Mucosa of descending colon (tissue), 3 donors: ENCODE measurements at regions not wholly inside any gene's neighbourhood (a gene's known extent, or its start where the extent isn't known, plus 50 kb on each side); places are given as distances from the start of the nearest gene placed in this dataset.

Experiments used
- ATAC-seq: fragments of 200-7000 bp; cut with Tn5 transposase; one replicate; pipeline ENCODE4 v1.9.1; 2020; ENCODE audit warnings: mild to moderate bottlenecking, moderate library complexity
- DNase-seq, 3 donors: peaks; one replicate each; pipeline ENCODE4 v3.0.0-alpha.2; 2020
- H3K36me3 ChIP-seq: fragments of 200-600 bp; one replicate; pipeline ENCODE4 v1.8.0; 2021; ENCODE audit warnings: low read depth, mild to moderate bottlenecking
- H3K4me1 ChIP-seq: fragments of 200-600 bp; one replicate; pipeline ENCODE4 v1.8.0; 2021; ENCODE audit warnings: low read depth, mild to moderate bottlenecking
- H3K4me3 ChIP-seq: fragments of 200-600 bp; one replicate; pipeline ENCODE4 v1.8.0; 2021; ENCODE audit warnings: mild to moderate bottlenecking
- H3K9me3 ChIP-seq: fragments of 200-600 bp; one replicate; pipeline ENCODE4 v1.8.0; 2021; ENCODE audit warnings: mild to moderate bottlenecking
- intact Hi-C, 2 donors: fragments of 100-400 bp; cut with DNase I in 1 of 2; cut with micrococcal nuclease in 1 of 2; formaldehyde crosslinking; loops; one replicate each; pipeline versions ENCODE4 v1.11.0 to v1.11.1; 2022; cut with DNase I, micrococcal nuclease
- TF ChIP-seq, protein P1 (sequence below): fragments of 200-600 bp; IDR thresholded peaks from one replicate; pipeline ENCODE4 v1.8.0; 2022; ENCODE audit warnings: antibody characterized with exemption, mild to moderate bottlenecking
- donor health status: DM: no; HTN: no; CAD: no; lungs with moderate emphysema.
- donor health status: DM: no; HTN: no; CAD: no.
- donor health status: DM: no; HTN: yes; CAD: no.

DNA sequence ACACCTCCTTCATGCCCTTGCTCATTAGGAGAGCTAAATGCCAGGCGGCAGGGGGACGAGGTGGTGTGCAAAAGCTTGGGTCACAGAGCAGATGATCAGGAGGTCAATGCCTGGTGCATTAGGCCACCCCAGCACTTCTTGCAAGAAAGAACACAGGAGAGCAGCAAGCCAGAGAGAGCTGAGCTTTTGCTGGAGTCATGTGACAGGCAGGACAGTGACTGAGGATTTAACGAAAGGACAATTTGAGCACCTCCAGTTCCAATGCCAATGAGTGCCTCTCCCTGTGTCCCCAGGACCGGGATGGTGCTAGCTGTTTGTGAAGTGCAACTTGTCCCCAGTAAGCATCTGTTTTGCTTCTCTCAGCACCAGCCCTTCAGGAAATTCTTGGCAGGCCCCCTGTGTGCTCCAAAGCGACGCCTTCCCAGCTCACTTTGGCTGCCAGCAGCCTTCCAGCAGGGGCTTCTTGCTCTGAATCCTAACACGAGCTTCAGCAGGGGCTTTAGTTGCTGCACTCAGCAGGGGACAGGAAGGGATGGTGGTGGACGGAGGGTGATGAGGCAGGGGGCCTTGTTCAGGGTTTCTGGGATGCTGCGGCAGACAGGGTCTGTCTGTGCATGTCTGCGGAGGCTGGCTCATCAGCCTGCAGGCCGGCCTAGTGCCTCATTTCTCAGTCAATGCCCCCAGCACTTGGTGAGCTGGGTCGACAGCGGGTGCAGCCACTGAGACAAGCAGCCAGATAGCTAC lies 368.1 kb downstream of the RPS24 start:
- TF ChIP-seq, protein P1, sequence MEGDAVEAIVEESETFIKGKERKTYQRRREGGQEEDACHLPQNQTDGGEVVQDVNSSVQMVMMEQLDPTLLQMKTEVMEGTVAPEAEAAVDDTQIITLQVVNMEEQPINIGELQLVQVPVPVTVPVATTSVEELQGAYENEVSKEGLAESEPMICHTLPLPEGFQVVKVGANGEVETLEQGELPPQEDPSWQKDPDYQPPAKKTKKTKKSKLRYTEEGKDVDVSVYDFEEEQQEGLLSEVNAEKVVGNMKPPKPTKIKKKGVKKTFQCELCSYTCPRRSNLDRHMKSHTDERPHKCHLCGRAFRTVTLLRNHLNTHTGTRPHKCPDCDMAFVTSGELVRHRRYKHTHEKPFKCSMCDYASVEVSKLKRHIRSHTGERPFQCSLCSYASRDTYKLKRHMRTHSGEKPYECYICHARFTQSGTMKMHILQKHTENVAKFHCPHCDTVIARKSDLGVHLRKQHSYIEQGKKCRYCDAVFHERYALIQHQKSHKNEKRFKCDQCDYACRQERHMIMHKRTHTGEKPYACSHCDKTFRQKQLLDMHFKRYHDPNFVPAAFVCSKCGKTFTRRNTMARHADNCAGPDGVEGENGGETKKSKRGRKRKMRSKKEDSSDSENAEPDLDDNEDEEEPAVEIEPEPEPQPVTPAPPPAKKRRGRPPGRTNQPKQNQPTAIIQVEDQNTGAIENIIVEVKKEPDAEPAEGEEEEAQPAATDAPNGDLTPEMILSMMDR, result no peak
- intact Hi-C loops, result no loop called here
- Histone ChIP-seq H3K4me1 (peaks cover 1% of the 10 kb centered on the region), H3K36me3 (no peaks in the 10 kb centered on the region), H3K4me3 (no peak overlapping the region), H3K9me3 (no peaks in the 10 kb centered on the region)
- no peak for ATAC-seq
- DNase-seq, result no peak

DNA sequence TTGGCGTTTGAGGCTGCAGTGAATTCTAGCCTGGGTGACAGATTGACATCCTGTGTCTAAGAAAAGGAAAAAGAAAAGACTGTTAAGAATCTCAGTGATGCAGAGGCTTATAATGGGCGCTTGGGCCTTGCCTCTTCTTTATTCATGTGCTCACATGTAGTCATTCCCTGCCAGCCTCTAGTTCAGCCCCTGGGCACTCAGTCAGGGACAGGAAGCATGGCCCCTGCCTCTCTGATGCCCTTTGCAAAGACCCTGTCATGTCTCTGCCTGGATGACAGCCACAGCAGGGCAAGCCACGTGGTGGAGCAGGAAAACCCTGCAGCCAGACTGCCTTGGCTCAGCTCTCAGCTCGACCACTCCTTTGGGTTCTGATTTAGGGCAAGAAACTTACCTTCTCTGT lies 368.9 kb downstream of the RPS24 start:
- H3K4me1 ChIP-seq, result peaks cover 4% of the 10 kb centered on the region
- no peaks in the 10 kb centered on the region for H3K9me3 ChIP-seq
- no peak overlapping the region for H3K4me3 ChIP-seq
- TF ChIP-seq, protein P1, result no peak
- H3K36me3 ChIP-seq, result no peaks in the 10 kb centered on the region
- ATAC-seq (no peak), DNase-seq (no peak)
- intact Hi-C loops, result no loop called here

DNA sequence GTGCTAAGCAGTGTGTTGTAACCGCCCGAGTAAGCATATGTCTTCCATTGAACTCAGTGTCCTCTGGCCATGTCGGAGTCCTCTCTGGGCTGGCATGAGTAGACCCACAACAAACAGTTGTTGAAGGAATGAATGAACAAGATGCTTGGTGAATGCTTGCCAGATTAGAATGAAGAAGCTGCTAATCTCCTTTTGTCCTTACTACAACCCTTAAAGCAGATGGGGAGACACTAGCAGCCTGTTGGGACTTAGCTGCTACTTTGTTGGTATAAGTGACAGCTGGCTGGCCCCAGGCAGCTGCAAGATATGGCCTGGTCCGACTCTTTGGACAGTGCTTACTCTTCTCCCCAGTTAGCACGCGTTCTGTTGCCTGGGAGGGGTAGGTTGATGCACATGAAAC lies 370.1 kb downstream of the RPS24 start:
- no peaks in the 10 kb centered on the region for H3K36me3 ChIP-seq
- DNase-seq, result no peak
- intact Hi-C loops, result no loop called here
- TF ChIP-seq, protein P1, result no peak
- H3K9me3 ChIP-seq, result no peaks in the 10 kb centered on the region
- H3K4me3 ChIP-seq, result no peak overlapping the region
- H3K4me1 ChIP-seq, result peaks cover 4% of the 10 kb centered on the region
- ATAC-seq, result no peak

DNA sequence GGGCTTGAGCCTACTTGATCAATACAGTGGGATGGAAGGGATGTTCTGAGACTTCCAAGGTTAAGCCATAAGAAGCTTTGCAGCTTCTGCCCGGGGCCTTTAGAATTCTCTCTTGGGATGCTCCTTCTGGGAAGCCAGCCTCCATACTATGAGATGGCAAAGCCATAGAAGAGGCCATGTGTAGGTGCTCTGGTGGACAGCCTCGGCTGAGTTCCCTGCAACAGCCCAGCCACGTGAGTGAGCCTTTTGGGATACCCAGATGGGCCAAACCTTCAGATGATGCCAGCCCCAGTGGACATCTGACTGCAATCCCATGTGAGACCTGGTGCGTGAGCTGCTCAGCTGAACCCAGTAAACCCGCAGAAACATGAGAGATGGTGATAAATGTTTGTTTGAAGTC lies 370.6 kb downstream of the RPS24 start:
- TF ChIP-seq, protein P1, result no peak
- intact Hi-C loops, result no loop called here
- no peak for ATAC-seq
- no peaks in the 10 kb centered on the region for H3K9me3 ChIP-seq
- H3K36me3 ChIP-seq, result no peaks in the 10 kb centered on the region
- peaks cover 4% of the 10 kb centered on the region for H3K4me1 ChIP-seq
- no peak overlapping the region for H3K4me3 ChIP-seq
- DNase-seq, result no peak

DNA sequence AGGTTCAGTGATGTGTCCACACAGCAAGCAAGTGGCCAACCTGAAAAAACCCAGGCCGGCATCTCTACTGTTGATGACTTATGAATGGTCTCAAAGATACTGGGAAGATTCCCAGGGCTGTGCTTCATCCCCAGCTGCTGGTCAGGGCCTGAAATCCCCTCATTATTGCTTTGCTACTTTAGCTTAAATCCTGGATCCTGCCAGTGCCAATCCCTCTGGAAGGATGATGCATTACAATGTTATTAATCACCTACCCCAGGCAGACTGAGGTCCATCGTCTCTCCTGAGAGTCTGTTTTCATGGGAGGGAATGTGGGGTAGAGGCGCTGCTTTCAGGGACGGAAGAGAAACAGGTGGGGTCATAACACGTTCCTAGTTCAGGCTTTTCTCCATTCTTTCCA lies 371.6 kb downstream of the RPS24 start:
- Histone ChIP-seq H3K36me3 (no peaks in the 10 kb centered on the region), H3K4me1 (peaks cover 4% of the 10 kb centered on the region), H3K9me3 (no peaks in the 10 kb centered on the region), H3K4me3 (no peak overlapping the region)
- intact Hi-C loops, result no loop called here
- TF ChIP-seq, protein P1, result no peak
- ATAC-seq, result no peak
- no peak for DNase-seq

DNA sequence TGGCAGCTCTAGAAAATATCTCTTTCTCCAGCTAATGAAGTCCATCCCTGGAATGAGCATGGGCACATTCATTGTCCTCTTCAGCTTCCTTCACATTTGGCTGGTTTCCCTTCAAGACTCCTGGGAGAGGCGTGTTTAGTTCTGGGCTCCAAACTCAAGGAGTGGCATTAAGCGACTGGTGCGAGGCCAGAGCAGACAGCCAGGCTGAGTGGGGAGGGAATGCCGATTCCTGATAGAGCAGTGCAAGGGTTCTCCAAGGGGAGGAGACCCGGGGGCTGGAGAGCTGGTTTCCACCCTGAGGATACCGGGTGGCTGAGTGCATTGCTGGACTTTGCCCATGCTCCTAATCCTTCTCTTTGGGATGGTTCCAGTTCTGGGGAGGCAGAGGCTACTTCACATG lies 372.1 kb downstream of the RPS24 start:
- no peak for ATAC-seq
- TF ChIP-seq, protein P1, result no peak
- H3K4me1 ChIP-seq, result peaks cover 4% of the 10 kb centered on the region
- DNase-seq, result no peak
- intact Hi-C loops, result no loop called here
- H3K9me3 ChIP-seq, result no peaks in the 10 kb centered on the region
- H3K36me3 ChIP-seq, result no peaks in the 10 kb centered on the region
- no peak overlapping the region for H3K4me3 ChIP-seq
